HTR-8/SVneo (cell line): ENCODE measurements at regions not wholly inside any gene's neighbourhood (a gene's known extent, or its start where the extent isn't known, plus 50 kb on each side); places are given as distances from the start of the nearest gene placed in this dataset.
"Not testable (repeated sequence)": the region's sequence is repeated elsewhere in the genome, so short reads cannot be mapped to it uniquely, and the experiment has no call there.

Source experiments
- DNase-seq: peaks from one replicate; pipeline ENCODE4 v3.0.0; 2011; ENCODE audit warnings: low spot score, mixed read lengths; ENCODE audit not compliant: insufficient read length
- FAIRE-seq: peaks from 2 replicates; lab custom pipeline; 2011; peaks lifted over from hg19 to GRCh38; lab: Jason Lieb, UNC

DNA sequence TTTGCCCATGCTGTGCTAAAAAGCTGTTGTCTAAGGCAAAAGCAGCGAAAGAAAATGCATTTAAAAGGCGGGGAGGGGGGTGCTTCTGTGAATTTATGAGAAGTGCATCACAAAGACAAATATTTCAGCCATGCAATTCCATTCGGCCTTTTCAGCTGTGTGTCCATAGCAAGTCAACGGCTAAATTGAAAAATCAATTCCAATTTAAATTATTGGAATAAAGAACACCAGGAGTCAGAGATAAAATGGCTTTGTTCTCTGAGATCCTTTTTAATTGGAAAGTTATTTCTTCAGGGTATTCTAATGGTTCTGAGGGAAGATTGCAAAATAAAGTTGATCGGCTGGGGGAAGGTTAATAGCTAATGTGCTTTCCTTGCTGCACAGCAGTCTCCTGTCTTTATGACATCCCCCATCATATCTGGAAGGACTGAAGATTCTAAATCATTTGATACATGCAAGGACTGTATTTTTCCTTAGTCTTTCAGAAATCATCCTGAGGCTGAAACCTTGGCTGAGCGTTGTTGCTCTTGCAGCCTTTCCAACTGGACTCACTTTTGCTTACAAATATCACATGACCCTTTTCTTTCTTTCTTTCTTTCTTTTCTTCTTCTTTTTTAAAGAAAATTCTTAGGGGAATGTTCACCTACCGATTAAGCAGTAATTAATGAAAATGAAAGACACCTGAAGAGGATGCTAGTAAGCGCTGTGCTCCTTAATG is 647.1 kb downstream of the DACH1 start:
- DNase-seq: no peak
- no peak for FAIRE-seq

DNA sequence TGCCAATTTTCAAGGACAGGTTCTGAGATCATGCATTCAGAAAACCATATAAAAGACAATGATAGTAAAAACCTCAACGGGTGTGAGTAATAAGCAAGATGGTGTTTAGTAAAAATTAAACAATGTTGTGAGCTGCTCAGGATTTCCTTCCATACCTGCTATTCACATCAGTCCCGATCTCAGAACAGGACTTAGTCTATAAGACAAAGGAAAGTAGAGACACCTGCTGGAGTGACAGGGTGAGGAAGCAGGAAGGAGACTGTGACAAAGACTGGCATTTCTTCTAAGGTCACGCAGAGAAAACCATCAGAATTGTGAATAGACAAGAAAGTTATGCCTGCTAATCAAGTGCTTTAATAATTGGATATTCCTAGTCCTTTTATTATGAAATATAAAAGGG is 648.0 kb downstream of the DACH1 start:
- FAIRE-seq (no peak), DNase-seq (no peak)

DNA sequence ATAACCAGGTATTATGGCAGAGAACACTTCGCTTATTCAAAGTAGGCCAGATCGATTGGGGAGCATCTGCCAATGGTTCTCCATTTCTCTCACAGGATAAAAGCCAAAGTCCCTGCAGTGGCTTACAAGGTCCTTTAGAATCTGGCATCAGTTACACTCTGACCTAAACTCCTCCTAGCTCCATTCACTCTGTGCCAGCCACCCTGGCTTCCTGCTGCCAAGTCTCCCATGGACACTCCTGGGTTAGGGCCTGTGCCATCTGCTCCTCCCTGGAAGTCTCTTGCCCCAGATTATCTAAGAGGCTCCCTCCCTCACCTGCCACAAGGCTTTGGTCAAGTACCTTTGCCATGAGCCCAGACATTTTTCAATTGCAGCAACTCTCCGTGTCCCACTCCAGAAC is 649.2 kb downstream of the DACH1 start:
- DNase-seq (no peak), FAIRE-seq (no peak)

DNA sequence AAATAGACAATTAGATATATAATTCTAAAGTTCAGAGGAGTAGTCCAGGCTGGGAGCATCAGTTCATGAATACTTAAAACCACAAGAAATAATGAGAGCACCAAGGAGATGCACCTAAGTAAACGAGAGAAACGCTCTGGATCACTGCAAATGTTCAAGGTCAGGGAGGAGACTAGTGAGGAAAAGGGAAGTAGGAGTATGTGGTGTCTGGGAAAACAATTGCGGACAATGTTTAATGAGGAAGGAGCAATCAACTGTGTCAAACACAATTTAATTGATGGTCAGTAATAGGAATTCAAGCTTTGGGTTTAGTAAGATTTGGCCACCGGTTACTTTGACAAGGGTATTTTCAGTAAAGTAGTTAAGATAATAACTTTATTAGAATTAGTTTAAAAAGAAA is 652.2 kb downstream of the DACH1 start:
- no peak for DNase-seq
- FAIRE-seq: no peak

DNA sequence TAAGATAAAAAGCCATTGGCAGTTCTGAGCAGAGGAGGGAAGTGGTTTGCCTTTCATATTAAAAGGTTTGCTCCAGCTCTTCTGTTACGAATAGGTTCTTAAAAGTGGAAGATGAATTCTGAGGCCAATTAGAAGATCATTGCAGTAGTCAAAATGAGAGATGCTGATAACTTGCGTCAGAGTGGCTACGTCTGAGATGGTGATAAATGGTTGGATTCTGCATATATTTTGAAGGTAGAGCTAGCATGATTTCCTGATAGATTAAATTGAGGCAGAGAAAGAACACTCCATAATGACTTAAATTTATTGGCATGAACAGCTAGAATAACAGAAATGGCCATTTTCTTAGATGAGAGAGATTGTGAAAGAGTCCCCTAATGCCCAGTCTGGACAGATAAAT is 652.6 kb downstream of the DACH1 start:
- FAIRE-seq (no peak), DNase-seq (no peak)

DNA sequence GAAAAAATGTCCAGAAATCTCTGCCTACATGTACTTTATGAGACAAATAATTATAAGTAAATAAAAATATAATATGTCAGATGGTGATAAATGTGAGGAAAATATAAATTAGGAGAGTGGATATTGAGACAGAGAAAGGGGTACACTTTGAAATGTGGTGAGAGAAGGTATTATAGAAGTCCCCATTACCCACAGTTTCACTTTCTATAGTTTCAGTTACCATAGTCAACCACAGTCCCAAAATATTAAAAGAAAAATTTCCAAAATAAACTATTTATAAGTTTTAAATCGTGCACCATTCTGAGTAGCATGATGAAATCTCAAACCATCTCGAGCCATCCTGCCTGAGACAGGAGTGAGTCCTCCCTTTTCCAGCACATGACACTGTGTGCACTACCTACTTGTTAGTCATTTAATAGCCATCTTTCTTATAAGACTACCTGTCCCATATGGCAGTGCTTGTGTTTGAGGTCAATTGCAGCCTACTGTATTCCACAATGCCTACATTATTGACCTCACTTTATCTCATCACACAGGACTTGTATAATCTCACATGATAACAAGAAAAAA is 653.7 kb downstream of the DACH1 start:
- FAIRE-seq: no peak
- no peak for DNase-seq

DNA sequence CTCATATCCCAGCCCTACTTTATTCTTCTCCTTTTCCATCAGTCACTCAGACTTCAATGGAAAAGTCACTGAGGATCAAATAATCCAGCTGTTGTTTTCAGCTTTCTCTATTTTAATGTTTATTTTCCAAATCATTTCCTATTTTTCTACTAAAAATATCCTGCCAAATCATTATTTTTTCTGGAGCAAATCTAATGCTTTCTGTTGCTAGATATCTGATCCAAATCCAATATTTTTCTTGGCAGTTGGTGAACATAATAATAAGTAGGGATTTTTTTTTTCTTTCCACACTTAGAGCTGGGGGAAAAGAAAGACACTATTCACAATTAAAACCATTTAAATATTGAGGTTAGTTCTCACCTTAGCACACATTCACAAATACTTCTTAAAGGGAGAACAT is 656.1 kb downstream of the DACH1 start:
- no peak for DNase-seq
- no peak for FAIRE-seq

DNA sequence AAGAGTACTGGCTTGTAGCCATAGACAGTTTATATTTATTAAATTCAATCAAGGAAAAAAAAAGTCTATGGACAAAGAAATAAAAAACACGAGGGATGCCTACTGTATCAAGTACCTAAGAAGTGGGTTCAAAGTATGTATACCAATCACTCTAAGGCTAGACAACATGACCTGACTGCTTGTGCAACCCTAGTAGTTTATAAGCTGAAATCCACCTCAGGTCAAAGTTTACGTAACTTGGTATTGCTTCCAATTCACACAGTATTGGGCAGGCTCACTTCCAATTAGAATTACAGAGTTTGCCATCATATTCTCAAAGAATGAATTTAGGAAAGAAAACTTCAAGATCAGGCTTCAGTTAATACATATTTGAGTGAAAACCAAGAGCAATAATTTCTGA is 657.8 kb downstream of the DACH1 start:
- DNase-seq (no peak), FAIRE-seq (no peak)

DNA sequence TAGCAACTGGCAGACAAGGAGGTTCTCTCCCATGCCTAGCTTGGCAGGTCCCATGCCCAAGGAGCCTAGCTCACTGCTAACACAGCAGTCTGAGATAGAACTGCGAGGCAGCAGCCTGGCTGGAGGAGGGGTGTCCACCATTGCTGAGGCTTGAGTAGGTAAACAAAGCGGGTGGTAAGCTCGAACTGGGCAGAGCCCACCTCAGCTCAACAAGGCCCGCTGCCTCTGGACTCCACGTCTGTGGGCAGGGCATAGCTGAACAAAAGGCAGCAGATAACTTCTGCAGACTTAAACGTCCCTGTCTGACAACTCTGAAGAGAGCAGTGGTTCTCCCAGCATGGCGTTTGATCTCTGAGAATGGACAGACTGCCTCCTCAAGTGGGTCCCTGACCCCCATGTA is 682.4 kb downstream of the DACH1 start:
- FAIRE-seq, DNase-seq: not testable (repeated sequence)

DNA sequence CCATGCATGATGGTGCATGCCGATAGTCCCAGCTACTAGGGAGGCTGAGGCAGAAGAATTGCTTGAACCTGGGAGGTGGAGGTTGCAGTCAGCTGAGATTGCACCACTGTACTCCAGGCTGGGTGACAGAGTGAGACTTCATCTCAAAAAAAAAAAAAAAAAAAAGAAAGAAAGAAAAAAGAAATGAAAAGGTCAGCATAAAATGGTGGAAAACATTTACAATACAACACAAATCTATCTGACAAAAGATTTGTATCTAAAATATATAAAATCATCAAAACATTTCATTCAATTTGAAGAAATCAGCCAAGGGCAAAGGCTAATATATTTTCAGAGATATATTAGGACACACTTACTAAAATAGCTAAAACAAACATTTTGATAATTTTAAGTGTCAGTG is 683.7 kb downstream of the DACH1 start:
- not testable (repeated sequence) for DNase-seq, FAIRE-seq

DNA sequence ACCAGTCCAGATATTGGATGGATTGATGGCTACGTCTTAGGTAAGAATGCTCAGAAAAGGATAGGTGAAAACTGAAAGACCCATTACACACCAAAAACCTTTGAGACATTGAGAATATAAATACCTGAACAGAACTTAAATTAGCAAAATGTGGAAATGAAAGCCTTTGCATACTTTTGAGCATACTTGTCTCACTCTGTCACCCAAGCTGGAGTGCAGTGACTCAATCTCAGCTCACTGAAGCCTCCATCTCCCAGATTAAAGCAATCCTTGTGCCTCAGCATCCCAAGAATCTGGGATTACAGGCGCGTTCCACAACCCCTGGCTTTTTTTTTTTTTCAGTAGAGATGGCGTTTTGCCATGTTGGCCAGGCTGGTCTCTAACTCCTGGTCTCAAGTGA is 695.3 kb downstream of the DACH1 start:
- DNase-seq (no peak), FAIRE-seq (no peak)

DNA sequence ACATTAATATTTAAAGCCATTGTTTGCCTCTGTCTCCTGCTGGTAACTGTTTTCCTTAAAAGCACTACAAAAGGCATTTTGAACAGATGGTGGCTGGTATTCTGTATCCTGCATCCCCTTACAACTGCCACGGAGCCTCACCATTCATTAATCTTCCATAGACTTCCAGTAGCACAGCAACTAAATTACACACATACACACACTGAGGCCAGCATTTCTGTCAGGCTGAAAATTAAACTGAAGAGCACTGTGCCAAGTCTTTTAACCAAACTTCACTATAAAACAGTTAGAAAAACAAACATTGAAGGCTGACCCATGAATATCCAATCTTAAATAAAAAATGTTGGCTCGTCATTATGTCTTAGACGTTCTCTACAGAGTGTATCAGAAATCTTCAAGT is 697.8 kb downstream of the DACH1 start:
- DNase-seq (no peak), FAIRE-seq (no peak)

DNA sequence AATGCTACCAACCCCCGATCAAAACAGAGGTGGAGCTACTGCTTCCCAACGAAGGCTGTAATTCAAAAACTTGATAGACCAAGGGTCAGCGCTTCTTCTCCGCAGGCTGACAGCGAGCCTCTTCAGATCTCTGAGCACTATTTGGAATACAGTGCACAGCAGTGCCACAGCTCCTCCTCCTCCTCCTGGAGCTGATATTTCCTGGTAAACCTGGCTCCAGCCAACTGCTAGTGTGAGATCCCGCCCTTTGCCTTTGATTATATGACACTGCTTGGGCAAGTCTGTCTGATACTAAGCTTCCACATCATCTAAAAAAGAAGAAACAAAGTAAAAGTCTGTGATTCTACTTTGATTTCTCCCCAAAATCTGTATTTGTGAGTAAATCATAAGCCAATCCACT is 710.5 kb downstream of the DACH1 start:
- FAIRE-seq (no peak), DNase-seq (no peak)

DNA sequence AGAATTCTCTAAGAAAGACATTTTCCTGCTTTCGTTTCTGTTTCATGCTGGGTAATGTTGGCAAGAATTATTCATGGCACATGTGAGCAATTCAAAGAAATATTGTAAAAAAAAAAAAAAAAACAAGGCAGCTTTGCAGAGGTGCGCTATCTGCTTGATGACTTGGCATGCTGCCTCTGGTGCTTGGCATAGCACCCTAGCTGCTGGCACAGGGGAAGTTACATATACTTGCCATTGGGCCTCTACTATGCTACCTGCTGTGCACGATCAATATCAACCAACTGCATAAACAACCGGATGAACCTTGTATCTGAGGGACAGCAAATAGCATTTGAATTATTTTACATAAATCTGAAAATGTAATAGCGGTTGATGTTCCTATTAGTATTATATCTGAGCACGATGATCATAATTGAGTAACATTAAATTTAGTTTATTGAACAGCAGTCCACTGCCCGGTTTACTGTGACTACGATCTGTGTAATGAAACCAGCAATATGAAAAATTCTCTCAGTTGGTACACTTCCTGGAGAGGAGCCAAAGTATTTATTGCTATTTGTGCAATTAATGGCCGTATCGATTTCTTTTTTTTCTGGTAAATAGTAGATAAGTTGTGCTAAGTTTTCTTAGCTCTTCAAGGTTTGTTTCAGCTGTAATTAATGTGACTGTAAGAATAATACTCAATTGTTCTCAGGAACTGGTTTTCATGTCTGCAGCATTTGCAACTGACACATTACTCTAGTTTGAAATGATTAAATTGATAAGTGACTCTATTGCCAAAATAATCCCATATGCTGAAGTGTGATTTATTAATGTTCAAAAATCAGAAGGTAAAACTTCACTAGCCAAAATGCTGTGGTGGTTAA is 717.3 kb downstream of the DACH1 start:
- DNase-seq (no peak), FAIRE-seq (no peak)

DNA sequence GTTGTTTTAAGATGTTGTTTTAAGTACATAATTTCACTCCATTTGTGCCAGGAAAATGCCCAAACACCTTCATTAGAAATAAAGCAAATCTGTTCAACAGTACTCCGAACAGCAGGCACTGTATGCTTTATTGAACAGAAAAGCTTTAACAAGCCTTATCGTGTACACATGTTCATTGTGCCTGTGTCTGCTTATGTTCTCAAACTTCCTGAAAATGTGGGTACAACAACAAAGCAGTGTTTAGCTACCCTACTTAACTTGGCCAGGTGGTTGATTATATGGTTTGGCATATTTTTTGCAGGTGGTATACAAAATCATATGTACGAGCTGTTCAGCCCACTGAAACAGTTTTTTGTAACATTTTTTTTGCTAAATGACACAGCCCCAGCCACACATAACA is 718.0 kb downstream of the DACH1 start:
- FAIRE-seq (no peak), DNase-seq (no peak)

DNA sequence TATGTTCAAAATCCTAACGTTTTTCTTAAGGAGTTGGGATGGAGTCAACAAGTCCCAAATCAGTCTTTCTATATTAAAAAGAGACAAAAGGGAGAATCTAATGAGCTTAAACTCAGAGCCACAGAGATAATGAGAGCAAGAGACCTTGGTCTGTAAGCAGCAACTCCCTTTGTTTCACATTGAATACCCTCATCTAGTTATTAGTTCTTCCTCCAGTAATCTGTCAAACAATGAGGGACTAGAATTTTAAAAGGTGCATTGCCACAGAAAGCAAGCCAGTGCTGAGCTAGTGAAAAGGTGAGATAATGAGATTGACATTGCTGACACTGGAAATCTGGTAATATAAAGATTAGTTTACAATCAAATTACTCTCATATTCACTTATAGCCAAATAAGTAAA is 718.6 kb downstream of the DACH1 start:
- DNase-seq: no peak
- FAIRE-seq: no peak

DNA sequence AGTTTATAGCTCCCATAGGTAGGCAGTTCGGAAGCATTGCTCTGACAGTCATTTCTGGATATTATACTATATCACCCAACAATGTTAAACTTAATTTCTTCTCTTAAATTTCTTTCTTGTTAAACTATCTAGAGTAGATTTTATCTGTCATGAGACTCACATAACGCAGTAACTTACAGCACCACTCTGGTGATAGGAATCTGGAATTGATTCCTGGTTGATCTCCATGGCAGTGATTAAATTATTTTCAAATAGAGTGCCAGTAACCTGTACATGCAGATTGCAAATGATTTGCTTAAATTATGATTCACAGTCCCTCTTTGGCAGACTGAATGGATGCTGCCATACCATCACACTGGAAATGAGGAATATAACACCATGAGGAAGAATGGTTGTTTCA is 722.1 kb downstream of the DACH1 start:
- FAIRE-seq: no peak
- DNase-seq: no peak

DNA sequence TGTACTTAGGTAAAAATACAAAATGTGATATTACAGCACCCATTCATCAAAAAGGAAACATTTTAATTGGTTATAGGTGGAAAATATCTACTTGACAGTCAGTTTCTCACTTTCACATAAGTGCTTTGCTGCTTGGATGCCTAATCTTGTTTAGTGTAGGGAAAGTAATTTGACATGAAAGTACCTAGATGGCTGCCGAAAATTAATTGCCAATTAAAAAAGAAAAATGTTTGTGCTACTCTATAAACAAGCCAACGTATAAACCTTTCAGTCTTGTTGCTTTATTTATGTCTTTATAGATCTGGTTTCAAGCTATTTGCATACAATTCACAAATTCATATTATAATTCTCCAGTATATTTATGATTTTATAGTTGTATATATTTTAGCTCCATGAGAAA is 729.9 kb downstream of the DACH1 start:
- FAIRE-seq (no peak), DNase-seq (no peak)

DNA sequence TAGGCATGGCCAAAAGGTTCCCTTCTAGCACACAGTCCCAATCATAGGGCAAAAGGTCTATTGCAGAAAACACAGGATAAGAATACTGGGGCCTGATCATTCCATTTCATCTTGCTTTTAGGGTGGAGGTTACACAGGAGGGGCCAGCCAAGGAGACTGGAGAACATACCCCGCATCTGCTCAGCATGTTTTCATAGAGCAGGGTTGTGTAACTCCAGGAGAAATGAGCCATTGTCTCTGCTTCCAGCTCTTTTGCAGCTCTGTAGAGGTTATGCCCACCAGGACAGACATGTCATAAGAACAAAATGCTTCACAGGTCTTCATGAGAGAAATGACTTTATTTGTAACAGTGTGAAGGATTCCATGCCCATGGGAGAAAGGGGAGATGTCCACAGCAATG is 742.8 kb downstream of the DACH1 start:
- DNase-seq: no peak
- FAIRE-seq: no peak

DNA sequence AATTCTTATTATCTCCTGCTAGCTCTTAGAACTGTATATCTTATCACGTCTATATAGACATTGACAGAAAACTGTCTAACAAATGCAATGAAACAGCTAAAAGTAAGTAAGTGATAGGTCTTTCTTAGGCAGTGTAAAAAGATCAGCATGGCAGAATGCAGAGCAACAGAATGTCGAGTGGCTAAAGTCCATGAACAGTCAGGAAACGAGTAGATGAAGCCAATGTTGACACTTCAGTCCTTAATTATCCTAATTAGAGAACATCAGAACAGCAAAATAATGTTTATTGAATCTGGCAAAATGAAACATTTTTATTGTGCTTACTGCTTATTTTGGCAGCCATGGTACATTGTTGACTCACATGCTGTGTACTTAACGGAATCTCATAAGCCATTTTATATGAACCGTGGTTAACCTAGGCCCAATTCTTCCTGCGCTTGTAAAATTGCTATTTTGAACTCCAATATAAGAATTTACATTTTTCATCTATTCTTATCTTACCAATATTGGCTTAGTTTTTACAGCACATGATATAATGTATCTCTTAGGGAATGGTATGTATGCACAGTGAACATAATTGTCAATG is 748.1 kb downstream of the DACH1 start:
- DNase-seq (no peak), FAIRE-seq (no peak)

DNA sequence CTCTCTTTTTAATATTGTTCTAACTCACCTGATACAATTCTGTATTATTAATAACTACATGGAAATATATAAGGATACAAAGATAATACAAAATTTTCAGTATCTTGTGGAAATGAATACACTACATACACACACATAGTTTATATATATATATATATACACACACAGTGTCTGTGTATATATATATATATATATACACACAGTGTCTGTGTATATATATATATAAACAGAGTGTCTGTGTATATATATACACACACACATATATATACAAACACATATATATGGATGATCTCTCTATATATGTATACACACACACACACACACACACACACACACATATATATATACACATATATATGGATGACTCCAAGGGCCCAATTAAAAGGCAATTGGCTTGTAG is 749.1 kb downstream of the DACH1 start:
- no peak for FAIRE-seq
- no peak for DNase-seq
